GM23248 (cell line): ENCODE measurements at regions not wholly inside any gene's neighbourhood (a gene's known extent, or its start where the extent isn't known, plus 50 kb on each side); places are given as distances from the start of the nearest gene placed in this dataset.

Experiments
- DNase-seq: peaks from one replicate; pipeline ENCODE4 v3.0.0-alpha.2; 2015
- H2AFZ ChIP-seq: fragments of 200-600 bp; sonication (generic); 2 replicates; pipeline ENCODE4 v1.6.1; 2016; ENCODE audit warnings: antibody characterized with exemption
- H3F3A ChIP-seq: fragments of 200-600 bp; sonication (generic); 2 replicates; pipeline ENCODE4 v1.6.1; 2016; ENCODE audit warnings: mild to moderate bottlenecking, antibody characterized with exemption, mixed run types; ENCODE audit not compliant: insufficient read depth
- H3K27ac ChIP-seq: fragments of 200-600 bp; sonication (generic); 2 replicates; pipeline ENCODE4 v1.5.1; 2016; ENCODE audit warnings: mild to moderate bottlenecking
- H3K27me3 ChIP-seq: fragments of 200-600 bp; sonication (generic); replicated peaks from 2 replicates; pipeline ENCODE4 v1.6.1; 2016; ENCODE audit warnings: mild to moderate bottlenecking; ENCODE audit not compliant: insufficient read depth
- H3K36me3 ChIP-seq: fragments of 200-600 bp; sonication (generic); 2 replicates; pipeline ENCODE4 v1.6.1; 2016; ENCODE audit warnings: low read depth, mild to moderate bottlenecking
- H3K4me1 ChIP-seq: fragments of 200-600 bp; sonication (generic); 2 replicates; pipeline ENCODE4 v1.6.1; 2016; ENCODE audit warnings: mild to moderate bottlenecking; ENCODE audit not compliant: insufficient read depth
- H3K4me2 ChIP-seq: fragments of 200-600 bp; sonication (generic); one replicate; pipeline ENCODE4 v1.6.1; 2016; ENCODE audit warnings: mild to moderate bottlenecking; ENCODE audit not compliant: unreplicated experiment
- H3K4me3 ChIP-seq: fragments of 200-600 bp; sonication (generic); 2 replicates; pipeline ENCODE4 v1.5.1; 2016; ENCODE audit warnings: mild to moderate bottlenecking
- H3K79me2 ChIP-seq: fragments of 200-600 bp; sonication (generic); 2 replicates; pipeline ENCODE4 v1.6.1; 2016; ENCODE audit warnings: mild to moderate bottlenecking; ENCODE audit not compliant: insufficient read depth
- H3K9ac ChIP-seq: fragments of 200-600 bp; sonication (generic); 2 replicates; pipeline ENCODE4 v1.6.1; 2016; ENCODE audit warnings: mild to moderate bottlenecking
- H3K9me2 ChIP-seq: fragments of 200-600 bp; sonication (generic); 2 replicates; pipeline ENCODE4 v1.6.1; 2016; ENCODE audit warnings: mixed run types, mild to moderate bottlenecking, moderate library complexity; ENCODE audit not compliant: insufficient read depth
- H3K9me3 ChIP-seq: fragments of 200-600 bp; sonication (generic); one replicate; pipeline ENCODE4 v1.6.1; 2017; ENCODE audit warnings: low read depth
- H4K20me1 ChIP-seq: fragments of 200-600 bp; sonication (generic); 2 replicates; pipeline ENCODE4 v1.6.0; 2016; ENCODE audit not compliant: insufficient read depth
- EZH2 ChIP-seq: fragments of 200-600 bp; sonication (generic); IDR thresholded peaks from 2 replicates; pipeline ENCODE4 v1.6.1; 2018; ENCODE audit warnings: antibody characterized with exemption, mild to moderate bottlenecking; ENCODE audit not compliant: insufficient read depth, poor library complexity, severe bottlenecking
- EZH2phosphoT487 ChIP-seq: fragments of 200-600 bp; sonication (generic); IDR thresholded peaks from 2 replicates; pipeline ENCODE4 v1.6.1; 2018; ENCODE audit warnings: antibody characterized with exemption, moderate library complexity, mild to moderate bottlenecking, low read depth; ENCODE audit not compliant: insufficient read depth
- WGBS, 2 experiments: methylation state at CpG; one replicate each; pipeline ENCODE4 v1.1.6; 2015 to 2017; ENCODE audit warnings: low lambda C conversion rate in 2 of 2, low coverage in 1 of 2; ENCODE audit errors: missing lambda C conversion rate in 2 of 2; 5-methylcytosine and 5-hydroxymethylcytosine counted together
- in situ Hi-C: fragments of 300-500 bp; cut with MboI; formaldehyde crosslinking; loops from 2 replicates; pipeline ENCODE4 v1.15.0; 2020

GRCh38 chr6:54451516-54451915, 143.3 kb downstream of the TINAG start:
- H3K4me3 ChIP-seq = no peak overlapping the region
- H3K36me3 ChIP-seq = no peaks in the 10 kb centered on the region
- H3K9me2 ChIP-seq = no peaks in the 10 kb centered on the region
- no peaks in the 10 kb centered on the region for H3K4me1 ChIP-seq
- no peak for TF ChIP-seq EZH2
- TF ChIP-seq EZH2phosphoT487 = no peak
- no peak overlapping the region for H3K27ac ChIP-seq
- no peak overlapping the region for H3K4me2 ChIP-seq
- in situ Hi-C loops = no loop called here
- no peaks in the 10 kb centered on the region for H3K27me3 ChIP-seq
- H3K79me2 ChIP-seq = no peaks in the 10 kb centered on the region
- H3F3A ChIP-seq = no peaks in the 10 kb centered on the region
- no peak overlapping the region for H3K9ac ChIP-seq
- H4K20me1 ChIP-seq = no peaks in the 10 kb centered on the region
- DNase-seq = no peak
- H2AFZ ChIP-seq = no peak overlapping the region
- H3K9me3 ChIP-seq = no peaks in the 10 kb centered on the region

DNA sequence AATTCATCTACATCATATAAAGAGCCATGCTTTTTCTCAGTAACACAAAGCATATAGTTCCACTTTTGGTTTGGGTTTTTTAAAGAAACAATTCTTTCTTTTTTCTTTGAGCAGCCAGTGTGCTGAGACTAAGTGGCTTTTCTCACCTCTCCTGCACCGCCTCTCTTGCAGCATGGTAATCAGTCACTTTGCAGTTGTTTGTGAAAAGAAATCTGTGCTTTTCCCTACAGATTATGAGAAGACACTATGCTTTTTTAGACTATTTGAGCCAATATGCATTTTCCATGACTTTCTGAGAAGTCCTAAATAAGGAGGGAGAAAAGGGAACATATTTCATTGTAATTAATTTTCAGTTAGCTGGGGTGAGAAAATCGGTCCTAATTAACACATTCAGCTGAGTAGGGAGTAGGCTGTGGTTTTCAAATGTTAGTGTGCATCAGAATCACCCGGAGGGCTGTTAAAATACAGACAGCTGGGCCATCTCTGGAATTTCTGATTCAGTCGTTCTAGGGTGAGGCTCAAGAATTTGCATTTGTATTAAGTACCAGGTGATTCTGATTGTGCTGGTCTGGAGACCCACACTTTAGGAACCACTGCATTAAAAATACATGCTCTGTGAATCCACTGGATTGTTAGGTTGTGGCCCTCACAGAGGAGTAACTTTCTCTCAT, 155.2 kb downstream of the TINAG start:
- Histone ChIP-seq H2AFZ (0 out of 2 replicates have a peak overlapping the region, but pooled peaks have one; percentile 13), H4K20me1 (no peaks in the 10 kb centered on the region), H3K79me2 (no peaks in the 10 kb centered on the region), H3K4me2 (no peak overlapping the region), H3K4me3 (no peak overlapping the region), H3K27ac (no peak overlapping the region), H3F3A (no peaks in the 10 kb centered on the region), H3K27me3 (no peaks in the 10 kb centered on the region), H3K4me1 (no peaks in the 10 kb centered on the region), H3K9me3 (no peaks in the 10 kb centered on the region), H3K36me3 (no peaks in the 10 kb centered on the region), H3K9me2 (no peaks in the 10 kb centered on the region), H3K9ac (no peak overlapping the region)
- in situ Hi-C loops = no loop called here
- DNase-seq = no peak
- TF ChIP-seq EZH2 (no peak), EZH2phosphoT487 (no peak)
- WGBS, 2 experiments = 53% methylated on average over 4 of the region's 4 CpGs

DNA sequence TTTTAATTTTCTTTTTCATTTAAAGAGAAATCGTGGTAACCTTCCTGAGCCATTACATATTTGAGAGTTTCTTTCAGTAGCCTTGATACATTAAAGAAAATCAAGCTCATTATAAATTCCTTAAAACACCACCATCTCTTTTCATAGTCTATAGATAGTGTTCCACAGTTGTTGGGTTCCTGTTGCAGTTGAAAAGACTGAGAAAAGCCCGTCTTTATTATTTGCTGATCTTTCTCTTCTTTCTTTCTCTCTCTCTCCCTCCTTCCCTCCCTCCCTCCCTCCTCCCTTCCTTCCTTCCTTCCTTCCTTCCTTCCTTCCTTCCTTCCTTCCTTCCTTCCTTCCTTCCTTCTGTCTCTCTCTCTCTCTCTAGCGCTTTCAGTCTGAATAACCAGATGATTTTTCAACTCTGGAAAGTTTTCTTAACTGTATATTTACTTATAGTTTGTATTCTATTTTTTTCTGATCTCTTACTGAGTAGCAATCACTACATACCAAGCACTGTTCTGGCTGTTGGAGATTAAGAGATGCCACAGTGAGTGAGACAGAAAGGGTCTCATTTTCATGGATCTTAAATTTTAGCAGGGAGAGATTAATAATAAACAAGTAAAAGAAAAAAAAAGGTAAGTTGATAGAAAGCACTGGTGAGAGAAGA, 157.5 kb downstream of the TINAG start:
- no peak for DNase-seq
- Histone ChIP-seq H3K4me3 (no peak overlapping the region), H3K36me3 (no peaks in the 10 kb centered on the region), H3K9ac (no peak overlapping the region), H3K79me2 (no peaks in the 10 kb centered on the region), H3K27ac (no peak overlapping the region), H4K20me1 (no peaks in the 10 kb centered on the region), H3K9me3 (no peaks in the 10 kb centered on the region), H2AFZ (no peak overlapping the region), H3F3A (no peaks in the 10 kb centered on the region), H3K4me2 (no peak overlapping the region), H3K4me1 (no peaks in the 10 kb centered on the region), H3K9me2 (no peaks in the 10 kb centered on the region), H3K27me3 (no peaks in the 10 kb centered on the region)
- in situ Hi-C loops = no loop called here
- WGBS, 2 experiments = 43 to 50% methylated on average over 3 of the region's 3 CpGs
- TF ChIP-seq EZH2 = no peak
- TF ChIP-seq EZH2phosphoT487 = no peak

- no peak overlapping the region for H2AFZ ChIP-seq
- no peaks in the 10 kb centered on the region for H3K9me2 ChIP-seq
- H3K4me2 ChIP-seq = no peak overlapping the region
- H3K4me3 ChIP-seq = no peak overlapping the region
- H3K4me1 ChIP-seq = no peaks in the 10 kb centered on the region
- no peaks in the 10 kb centered on the region for H3K27me3 ChIP-seq
- H3K36me3 ChIP-seq = no peaks in the 10 kb centered on the region
- DNase-seq = no peak
- H3K9ac ChIP-seq = no peak overlapping the region
- H3F3A ChIP-seq = no peaks in the 10 kb centered on the region
- no peak overlapping the region for H3K27ac ChIP-seq
- 74 to 94% methylated on average over 1 of the region's 1 CpG for WGBS, 2 experiments
- H4K20me1 ChIP-seq = no peaks in the 10 kb centered on the region
- no peaks in the 10 kb centered on the region for H3K79me2 ChIP-seq
- in situ Hi-C loops = no loop called here
- TF ChIP-seq EZH2 (no peak), EZH2phosphoT487 (no peak)
- H3K9me3 ChIP-seq = no peaks in the 10 kb centered on the region
Observed at GRCh38 chr6:54467384-54467783, 159.1 kb downstream of the TINAG start.

GRCh38 chr6:54473328-54473727, 165.1 kb downstream of the TINAG start:
- in situ Hi-C loops = no loop called here
- H3K4me2 ChIP-seq = no peak overlapping the region
- H3K9me2 ChIP-seq = no peaks in the 10 kb centered on the region
- no peak overlapping the region for H3K4me3 ChIP-seq
- H3K9me3 ChIP-seq = no peaks in the 10 kb centered on the region
- H3F3A ChIP-seq = no peaks in the 10 kb centered on the region
- no peak overlapping the region for H3K9ac ChIP-seq
- no peak overlapping the region for H3K27ac ChIP-seq
- no peaks in the 10 kb centered on the region for H3K4me1 ChIP-seq
- H2AFZ ChIP-seq = no peak overlapping the region
- H3K36me3 ChIP-seq = no peaks in the 10 kb centered on the region
- 86% methylated on average over 4 of the region's 4 CpGs for whole genome bisulfite sequencing, 2 experiments
- DNase-seq = no peak
- no peaks in the 10 kb centered on the region for H3K27me3 ChIP-seq
- no peak for TF ChIP-seq EZH2phosphoT487
- TF ChIP-seq EZH2 = no peak
- H4K20me1 ChIP-seq = no peaks in the 10 kb centered on the region
- H3K79me2 ChIP-seq = no peaks in the 10 kb centered on the region
